NB4 (cell line): ENCODE measurements at regions not wholly inside any gene's neighbourhood (a gene's known extent, or its start where the extent isn't known, plus 50 kb on each side); places are given as distances from the start of the nearest gene placed in this dataset.

Experiments
- CTCF ChIP-seq: IDR thresholded peaks from one replicate; pipeline ENCODE4 v1.5.1; 2012; ENCODE audit warnings: low read depth, low read length
- POLR2A ChIP-seq: IDR thresholded peaks from 2 replicates; pipeline ENCODE4 v1.6.1; 2011; ENCODE audit warnings: mild to moderate bottlenecking; ENCODE audit not compliant: insufficient read length; ENCODE audit errors: extremely low read depth

- TF ChIP-seq CTCF (no peak), POLR2A (no peak)
Observed at GRCh38 chr7:50151001-50151400, 58.0 kb upstream of the ZPBP start.
